GM19455 (cell line): ENCODE measurements at regions not wholly inside any gene's neighbourhood (a gene's known extent, or its start where the extent isn't known, plus 50 kb on each side); places are given as distances from the start of the nearest gene placed in this dataset.
"Not testable (repeated sequence)": the region's sequence is repeated elsewhere in the genome, so short reads cannot be mapped to it uniquely, and the experiment has no call there.

Experiments
- ATAC-seq: cut with Tn5 transposase; IDR thresholded peaks from one replicate; pipeline ENCODE4 v1.9.1; 2021; ENCODE audit not compliant: unreplicated experiment

- ATAC-seq: no peak
Measured at GRCh38 chr7:84738583-84739150, 448.2 kb downstream of the SEMA3D start.

GRCh38 chr7:84735677-84736076, 451.2 kb downstream of the SEMA3D start:
- ATAC-seq: no peak

DNA sequence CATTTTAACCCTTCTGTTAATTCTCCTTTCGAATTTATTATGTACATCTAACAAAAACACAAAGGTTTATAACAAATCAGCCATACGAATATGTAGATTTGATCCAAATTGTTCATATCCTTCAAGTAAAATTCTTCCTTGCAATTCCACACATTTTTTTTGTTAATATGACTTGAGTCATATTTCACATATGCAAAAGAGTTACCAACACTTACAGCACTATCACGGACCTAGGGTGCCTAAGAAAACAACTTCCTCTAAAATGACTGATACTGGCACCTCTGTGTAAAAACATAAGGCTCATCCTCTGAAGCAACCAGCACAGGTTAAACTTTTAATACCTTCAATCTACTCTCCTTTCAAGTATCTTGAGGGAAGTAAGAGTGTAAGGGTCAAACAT, 451.8 kb downstream of the SEMA3D start:
- no peak for ATAC-seq

- not testable (repeated sequence) for ATAC-seq
Measured at GRCh38 chr7:84733976-84734375, 452.9 kb downstream of the SEMA3D start.

GRCh38 chr7:84730864-84731263, 456.0 kb downstream of the SEMA3D start:
- not testable (repeated sequence) for ATAC-seq

- ATAC-seq: no peak
Measured at GRCh38 chr7:84729284-84729683, 457.6 kb downstream of the SEMA3D start.

GRCh38 chr7:84722734-84723133, 464.1 kb downstream of the SEMA3D start:
- no peak for ATAC-seq

DNA sequence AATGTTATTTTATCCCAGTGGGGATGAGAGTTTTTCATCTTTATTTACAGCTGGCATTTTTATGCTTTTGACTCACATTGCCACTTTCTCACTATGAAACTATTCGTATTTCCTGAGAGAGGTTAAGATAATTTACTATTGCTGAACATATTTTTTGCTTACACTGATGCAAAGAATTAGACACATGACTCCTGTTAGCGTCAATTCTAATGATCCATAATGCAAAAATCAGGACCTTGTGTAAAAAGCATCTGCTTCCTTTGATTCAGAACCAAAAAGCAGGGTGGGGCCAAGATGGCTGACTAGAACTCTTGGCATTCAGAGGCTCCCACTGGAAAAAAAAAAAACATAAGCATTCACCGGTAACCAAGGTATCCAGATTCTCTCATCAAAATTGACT, 464.8 kb downstream of the SEMA3D start:
- no peak for ATAC-seq

GRCh38 chr7:84720456-84721097, 466.3 kb downstream of the SEMA3D start:
- ATAC-seq: no peak

GRCh38 chr7:84714765-84715164, 472.1 kb downstream of the SEMA3D start:
- no peak for ATAC-seq

- no peak for ATAC-seq
Measured at GRCh38 chr7:84712374-84713121, 474.3 kb downstream of the SEMA3D start.

GRCh38 chr7:84710538-84710937, 476.3 kb downstream of the SEMA3D start:
- not testable (repeated sequence) for ATAC-seq

- no peak for ATAC-seq
Measured at GRCh38 chr7:84705706-84706105, 481.1 kb downstream of the SEMA3D start.

- ATAC-seq: no peak
Measured at GRCh38 chr7:84705079-84705478, 481.8 kb downstream of the SEMA3D start.

GRCh38 chr7:84704380-84704779, 482.5 kb downstream of the SEMA3D start:
- ATAC-seq: no peak

GRCh38 chr7:84701524-84702306, 485.1 kb downstream of the SEMA3D start:
- ATAC-seq: no peak

- ATAC-seq: no peak
Measured at GRCh38 chr7:84700563-84701370, 486.1 kb downstream of the SEMA3D start.

DNA sequence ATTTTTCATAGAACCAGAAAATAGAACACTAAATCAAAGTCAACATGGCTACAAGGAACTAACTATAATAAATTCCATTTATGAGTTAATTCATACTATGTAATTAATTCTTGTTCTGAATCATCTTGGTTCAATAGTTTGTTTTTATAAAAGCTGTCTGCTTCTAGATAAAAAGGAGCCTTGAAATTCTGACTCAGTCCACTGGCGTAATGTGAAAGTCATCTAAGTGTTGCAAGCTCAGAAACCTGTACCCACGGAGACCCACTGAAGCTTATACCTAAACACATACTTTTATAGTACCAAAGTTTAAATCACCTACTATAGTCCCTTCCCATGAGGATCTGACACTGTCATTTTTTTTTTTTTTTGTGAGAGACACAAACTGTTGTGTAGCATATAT, 489.4 kb downstream of the SEMA3D start:
- no peak for ATAC-seq

GRCh38 chr7:84693483-84693882, 493.4 kb downstream of the SEMA3D start:
- no peak for ATAC-seq

DNA sequence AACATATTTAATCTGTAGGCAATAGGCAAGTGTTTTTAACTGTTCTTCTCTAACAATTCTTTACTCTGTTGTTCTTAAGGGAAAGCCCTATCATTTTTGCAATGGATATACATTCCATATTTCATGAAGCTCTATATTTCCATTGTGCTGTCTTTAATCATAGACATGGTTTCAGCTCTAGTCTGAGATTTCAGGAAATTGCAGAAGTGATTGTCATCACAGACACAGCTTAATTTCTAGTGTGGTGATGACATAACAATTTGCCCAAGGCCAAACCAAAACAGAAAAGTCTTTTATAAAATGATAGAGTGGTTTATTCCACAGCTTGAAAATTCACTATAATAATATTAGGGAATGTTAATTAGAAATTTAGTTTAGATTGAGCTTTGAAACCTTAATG, 494.1 kb upstream of the SEMA3A start:
- no peak for ATAC-seq

GRCh38 chr7:84686373-84686772, 491.8 kb upstream of the SEMA3A start:
- no peak for ATAC-seq
